PC-9 (cell line): ENCODE measurements at regions not wholly inside any gene's neighbourhood (a gene's known extent, or its start where the extent isn't known, plus 50 kb on each side); places are given as distances from the start of the nearest gene placed in this dataset.

Source experiments
- CTCF ChIP-seq: fragments of 200-600 bp; sonication (generic); conservative IDR thresholded peaks from 2 replicates; pipeline ENCODE4 v1.6.1; 2017; ENCODE audit warnings: mixed run types, antibody characterized with exemption, mild to moderate bottlenecking, moderate library complexity
- EZH2 ChIP-seq: fragments of 200-600 bp; sonication (generic); IDR thresholded peaks from 2 replicates; pipeline ENCODE4 v1.8.0; 2017; ENCODE audit warnings: antibody characterized with exemption, low read depth

GRCh38 chr2:175308005-175308404 lies 126.5 kb upstream of the ATP5MC3 start:
- TF ChIP-seq CTCF (no peak), EZH2 (no peak)
